Activated T-cell treated with anti-CD3 and anti-CD28 coated beads, Interleukin-2, amount 50 U/mL, for 24 hours (primary cell): ENCODE measurements at regions not wholly inside any gene's neighbourhood (a gene's known extent, or its start where the extent isn't known, plus 50 kb on each side); places are given as distances from the start of the nearest gene placed in this dataset.

Experiments
- DNase-seq: peaks from one replicate; pipeline ENCODE4 v3.0.0-alpha.2; 2020
- H3K27ac Mint-ChIP-seq: 2 replicates; pipeline ENCODE4 v1.8.0; 2020; ENCODE audit warnings: mild to moderate bottlenecking, mixed read lengths
- H3K27me3 Mint-ChIP-seq: 2 replicates; pipeline ENCODE4 v1.8.0; 2020; ENCODE audit warnings: mixed read lengths
- H3K36me3 Mint-ChIP-seq: 2 replicates; pipeline ENCODE4 v1.8.0; 2020; ENCODE audit warnings: low read depth, mixed read lengths
- H3K4me1 Mint-ChIP-seq: 2 replicates; pipeline ENCODE4 v1.8.0; 2020; ENCODE audit warnings: low read depth, mixed read lengths
- H3K4me3 Mint-ChIP-seq: 2 replicates; pipeline ENCODE4 v1.8.0; 2020; ENCODE audit warnings: mild to moderate bottlenecking, moderate library complexity, mixed read lengths
- H3K9me3 Mint-ChIP-seq: 2 replicates; pipeline ENCODE4 v1.8.0; 2020; ENCODE audit warnings: mixed read lengths

GRCh38 chr5:148759101-148759500 is 67.3 kb upstream of the ADRB2 start:
- H3K4me3 Mint-ChIP-seq, result no peak overlapping the region

DNA sequence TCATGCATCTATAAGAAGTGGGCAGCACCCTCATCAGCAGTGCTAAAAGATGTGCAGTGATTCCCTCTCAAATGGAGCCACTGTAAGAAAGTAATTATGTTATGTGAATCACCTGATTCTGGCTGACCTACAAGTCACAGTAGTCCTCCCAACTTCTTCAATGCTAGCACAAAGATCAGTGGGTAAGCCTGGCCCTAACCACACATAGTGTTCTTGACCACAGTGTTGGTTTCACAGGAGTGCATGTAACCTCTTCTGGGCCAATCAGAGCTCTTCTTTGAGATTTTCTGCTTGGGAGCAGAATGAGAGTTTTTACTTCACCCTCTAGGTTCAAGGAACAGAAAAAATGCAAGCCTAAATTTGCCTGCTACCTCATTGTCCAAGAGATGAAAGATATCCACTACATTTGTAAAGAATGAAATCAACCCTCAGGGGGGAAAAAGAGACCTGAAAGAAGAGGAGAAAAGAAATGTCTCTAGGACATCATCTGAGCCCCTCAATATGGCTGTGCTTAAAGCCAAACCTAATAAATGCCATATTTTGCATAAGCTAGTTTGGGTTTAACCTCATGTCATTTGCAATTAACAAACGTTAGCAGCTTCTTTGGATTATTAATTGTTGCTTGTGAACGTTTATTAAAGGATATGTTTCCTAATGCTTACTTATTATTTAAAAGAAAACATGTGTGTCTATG is 65.3 kb upstream of the ADRB2 start:
- Mint-ChIP-seq H3K4me1 (peaks cover 4% of the 10 kb centered on the region), H3K4me3 (no peak overlapping the region), H3K9me3 (peaks cover 6% of the 10 kb centered on the region), H3K27me3 (peaks cover 34% of the 10 kb centered on the region), H3K27ac (no peak overlapping the region), H3K36me3 (no peaks in the 10 kb centered on the region)
- no peak for DNase-seq

More at GRCh38 chr5:148759101-148759500, 67.3 kb upstream of the ADRB2 start:
- H3K36me3 Mint-ChIP-seq, result no peaks in the 10 kb centered on the region
- H3K4me1 Mint-ChIP-seq, result peaks cover 4% of the 10 kb centered on the region
- peaks cover 27% of the 10 kb centered on the region for H3K27me3 Mint-ChIP-seq
- DNase-seq, result no peak
- no peak overlapping the region for H3K27ac Mint-ChIP-seq
- peaks cover 9% of the 10 kb centered on the region for H3K9me3 Mint-ChIP-seq

GRCh38 chr5:148763996-148764395 is 62.4 kb upstream of the ADRB2 start:
- Mint-ChIP-seq H3K9me3 (no peaks in the 10 kb centered on the region), H3K27ac (no peak overlapping the region), H3K4me1 (peaks cover 8% of the 10 kb centered on the region), H3K27me3 (peaks cover 53% of the 10 kb centered on the region), H3K36me3 (no peaks in the 10 kb centered on the region), H3K4me3 (no peak overlapping the region)
- no peak for DNase-seq

- Mint-ChIP-seq H3K4me3 (no peak overlapping the region), H3K27ac (no peak overlapping the region), H3K27me3 (peaks cover 50% of the 10 kb centered on the region), H3K4me1 (peaks cover 8% of the 10 kb centered on the region), H3K9me3 (no peaks in the 10 kb centered on the region), H3K36me3 (no peaks in the 10 kb centered on the region)
- DNase-seq, result no peak
Observed at GRCh38 chr5:148765061-148765460, 61.4 kb upstream of the ADRB2 start.

GRCh38 chr5:148768806-148769415 is 57.5 kb upstream of the ADRB2 start:
- Mint-ChIP-seq H3K4me1 (peaks cover 4% of the 10 kb centered on the region), H3K9me3 (no peaks in the 10 kb centered on the region), H3K27me3 (peaks cover 69% of the 10 kb centered on the region), H3K4me3 (no peak overlapping the region), H3K36me3 (no peaks in the 10 kb centered on the region), H3K27ac (no peak overlapping the region)
- DNase-seq, result no peak

DNA sequence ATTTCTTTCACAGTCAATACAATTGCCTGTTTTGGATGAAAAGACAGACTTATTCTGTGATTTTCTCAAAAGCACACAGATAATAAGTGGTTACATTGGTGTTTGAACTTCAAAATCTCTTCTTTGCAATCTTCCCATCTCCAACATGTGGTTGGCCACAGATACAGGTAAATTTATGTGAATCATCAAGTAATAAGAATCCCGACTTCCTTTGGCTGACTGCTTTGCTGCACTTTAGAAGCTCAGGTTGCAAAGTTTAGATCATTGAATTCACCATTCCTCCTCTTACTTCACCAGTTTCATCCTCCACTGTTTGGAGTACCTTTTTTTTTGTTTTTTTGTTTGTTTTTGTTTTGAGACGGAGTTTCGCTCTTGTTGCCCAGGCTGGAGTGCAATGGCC is 56.5 kb upstream of the ADRB2 start:
- Mint-ChIP-seq H3K4me1 (peaks cover 4% of the 10 kb centered on the region), H3K27me3 (peaks cover 66% of the 10 kb centered on the region), H3K9me3 (no peaks in the 10 kb centered on the region), H3K36me3 (no peaks in the 10 kb centered on the region), H3K4me3 (no peak overlapping the region), H3K27ac (no peak overlapping the region)
- no peak for DNase-seq

DNA sequence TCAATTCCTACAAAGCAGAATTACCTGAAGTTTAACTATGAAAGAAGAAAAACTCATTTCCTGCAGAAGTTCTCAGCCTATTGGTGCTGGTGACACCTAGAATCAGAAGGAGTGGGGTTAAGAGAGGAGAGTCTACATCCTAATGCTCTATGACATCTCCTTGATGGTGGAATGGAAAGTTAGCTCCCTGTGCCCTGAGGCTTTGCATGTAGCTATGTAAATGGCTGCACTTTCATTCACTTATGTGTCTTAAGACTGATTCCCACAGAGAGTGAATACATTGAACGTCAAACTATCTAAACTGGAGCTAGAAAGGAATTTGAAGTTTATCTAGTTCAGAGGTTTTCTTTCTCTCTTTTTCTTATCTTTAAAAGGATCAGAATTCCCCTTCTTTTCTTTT is 52.1 kb upstream of the ADRB2 start:
- peaks cover 10% of the 10 kb centered on the region for H3K4me1 Mint-ChIP-seq
- no peak overlapping the region for H3K4me3 Mint-ChIP-seq
- no peak for DNase-seq
- no peaks in the 10 kb centered on the region for H3K9me3 Mint-ChIP-seq
- no peak overlapping the region for H3K27ac Mint-ChIP-seq
- peaks cover 44% of the 10 kb centered on the region for H3K27me3 Mint-ChIP-seq
- no peaks in the 10 kb centered on the region for H3K36me3 Mint-ChIP-seq

DNA sequence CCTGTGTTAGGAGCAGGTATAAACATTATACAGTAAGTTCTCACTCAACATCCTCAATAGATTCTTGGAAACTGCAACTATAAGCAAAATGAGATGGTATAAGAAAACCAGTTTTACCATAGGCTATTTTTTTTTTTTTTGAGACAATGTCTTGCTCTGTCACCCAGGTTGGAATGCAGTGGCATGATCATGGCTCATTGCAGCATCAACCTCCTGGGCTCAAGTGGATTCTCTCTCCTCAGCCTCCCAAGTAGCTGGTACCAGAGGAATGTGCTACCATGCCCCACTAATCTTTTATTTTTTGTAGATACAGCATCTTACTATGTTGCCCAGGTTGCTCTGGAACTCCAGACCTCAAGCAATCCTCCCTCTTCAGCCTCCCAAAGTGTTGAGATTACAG is 50.1 kb upstream of the ADRB2 start:
- no peak for DNase-seq
- no peaks in the 10 kb centered on the region for H3K9me3 Mint-ChIP-seq
- peaks cover 32% of the 10 kb centered on the region for H3K27me3 Mint-ChIP-seq
- peaks cover 10% of the 10 kb centered on the region for H3K4me1 Mint-ChIP-seq
- no peaks in the 10 kb centered on the region for H3K36me3 Mint-ChIP-seq
- no peak overlapping the region for H3K4me3 Mint-ChIP-seq
- H3K27ac Mint-ChIP-seq, result no peak overlapping the region
